ENCODE measurements at regions not wholly inside any gene's neighbourhood (a gene's known extent, or its start where the extent isn't known, plus 50 kb on each side); places are given as distances from the start of the nearest gene placed in this dataset.

DNA sequence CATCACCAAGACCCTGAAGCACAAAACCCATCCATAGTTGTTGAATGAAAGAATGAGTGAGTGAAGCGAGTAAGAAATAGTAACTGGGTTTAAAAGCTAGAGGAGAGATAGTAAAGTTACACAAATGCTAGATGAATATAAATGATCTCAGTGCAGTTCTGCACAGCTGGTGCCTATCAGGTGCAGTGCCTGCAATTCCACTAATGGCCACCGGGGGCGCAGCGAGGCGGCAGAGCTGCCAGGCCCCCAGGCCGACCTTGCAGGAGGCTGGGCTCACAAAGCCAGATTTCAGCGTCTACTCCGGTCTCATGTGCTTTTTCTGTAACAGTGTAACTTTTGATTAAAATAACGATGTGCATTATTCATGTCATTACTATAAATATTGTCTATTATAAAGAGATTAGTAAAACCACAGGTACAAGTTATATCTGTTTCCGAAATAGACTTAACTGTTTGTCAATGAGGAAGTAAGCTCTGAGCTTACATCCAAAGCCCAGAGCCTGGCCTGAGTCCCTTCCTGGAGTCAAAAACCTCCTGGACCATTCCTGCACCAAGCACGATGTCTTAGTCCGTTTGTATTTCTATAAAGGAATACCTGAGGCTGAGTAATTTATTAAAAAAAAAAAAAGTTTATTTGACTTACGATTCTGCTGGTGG is 477.6 kb downstream of the NPHP4 start:
- TF ChIP-seq CTCF (IDR thresholded peaks at IDR 0.05): peak; percentile 94 to 100 (median 97)
- no peak for TF ChIP-seq POLR2A (IDR thresholded peaks at IDR 0.05)
